GM23248 (cell line): ENCODE measurements at regions not wholly inside any gene's neighbourhood (a gene's known extent, or its start where the extent isn't known, plus 50 kb on each side); places are given as distances from the start of the nearest gene placed in this dataset.

Source experiments
- EZH2 ChIP-seq: fragments of 200-600 bp; sonication (generic); IDR thresholded peaks from 2 replicates; pipeline ENCODE4 v1.6.1; 2018; ENCODE audit warnings: antibody characterized with exemption, mild to moderate bottlenecking; ENCODE audit not compliant: insufficient read depth, poor library complexity, severe bottlenecking
- EZH2phosphoT487 ChIP-seq: fragments of 200-600 bp; sonication (generic); IDR thresholded peaks from 2 replicates; pipeline ENCODE4 v1.6.1; 2018; ENCODE audit warnings: antibody characterized with exemption, moderate library complexity, mild to moderate bottlenecking, low read depth; ENCODE audit not compliant: insufficient read depth

DNA sequence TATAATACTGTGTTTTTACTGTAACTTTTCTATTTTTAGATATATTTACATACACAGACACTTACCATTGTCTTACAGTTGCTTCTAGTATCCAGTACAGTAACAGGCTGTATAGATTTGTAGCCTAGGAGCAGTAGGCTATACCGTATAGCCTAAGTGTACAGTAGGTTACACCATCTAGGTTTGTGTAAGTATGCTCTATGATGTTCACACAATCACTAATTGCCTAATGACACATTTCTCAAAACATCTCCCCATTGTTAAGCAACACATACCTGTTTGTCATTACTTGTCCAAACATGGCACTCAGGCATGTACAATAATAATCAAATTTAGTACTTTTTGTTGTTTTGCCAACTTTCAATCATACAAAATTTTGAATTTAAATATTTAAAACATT is 757.3 kb downstream of the DOK5 start:
- TF ChIP-seq EZH2 (no peak), EZH2phosphoT487 (no peak)
